CD4-positive, alpha-beta T cell (primary cell): ENCODE measurements at regions not wholly inside any gene's neighbourhood (a gene's known extent, or its start where the extent isn't known, plus 50 kb on each side); places are given as distances from the start of the nearest gene placed in this dataset.

Experiments
- ATAC-seq: fragments of 200-7000 bp; cut with Tn5 transposase; one replicate; pipeline ENCODE4 v1.10.0; 2022; ENCODE audit warnings: mild to moderate bottlenecking; ENCODE audit not compliant: poor library complexity
- CTCF ChIA-PET: fragments of 350-600 bp; sonication (Branson Sonifier 250); formaldehyde crosslinking; loops from one replicate; lab custom pipeline; 2021; ENCODE audit warnings: antibody characterized with exemption, inconsistent platforms; lab: Charles Lee
- POLR2A ChIA-PET: fragments of 350-600 bp; sonication (Branson Sonifier 250); formaldehyde crosslinking; loops from one replicate; lab custom pipeline; 2021; ENCODE audit warnings: antibody characterized with exemption, inconsistent platforms; lab: Charles Lee
- DNase-seq, 14 experiments: peaks; one replicate each; pipeline ENCODE4 v3.0.0-alpha.2; 2013 to 2020; ENCODE audit warnings: mixed read lengths in 2 of 14
- H3K27ac ChIP-seq, 2 donors: one replicate each; pipeline versions ENCODE4 v1.5.1 to v1.7.0; 2013; ENCODE audit warnings: low read length in 2 of 2, low read depth in 1 of 2, mild to moderate bottlenecking in 1 of 2
- H3K27me3 ChIP-seq, 2 experiments: 1 replicate in 1 of 2; 2 replicates in 1 of 2; pipeline versions ENCODE4 v1.6.1 to v1.7.0; 2013; ENCODE audit warnings: low read length in 2 of 2, control low read depth in 1 of 2, mild to moderate bottlenecking in 1 of 2, moderate library complexity in 1 of 2; ENCODE audit not compliant: insufficient read depth in 2 of 2, control insufficient read depth in 1 of 2
- H3K36me3 ChIP-seq: one replicate; pipeline ENCODE4 v1.6.1; 2013; ENCODE audit warnings: low read length, control low read depth; ENCODE audit not compliant: insufficient read depth
- H3K4me1 ChIP-seq: one replicate; pipeline ENCODE4 v1.6.1; 2013; ENCODE audit warnings: low read length, control low read depth; ENCODE audit not compliant: insufficient read depth
- H3K4me3 ChIP-seq: one replicate; pipeline ENCODE4 v1.5.1; 2013; ENCODE audit warnings: mild to moderate bottlenecking, low read length, moderate library complexity
- H3K9me3 ChIP-seq, 2 experiments: 1 replicate in 1 of 2; 2 replicates in 1 of 2; pipeline versions ENCODE4 v1.6.1 to v1.7.0; 2013; ENCODE audit warnings: low read length in 2 of 2, mild to moderate bottlenecking in 2 of 2, control low read depth in 1 of 2, moderate library complexity in 1 of 2; ENCODE audit not compliant: control insufficient read depth in 1 of 2, insufficient read depth in 1 of 2
- H3K27ac Mint-ChIP-seq: one replicate; pipeline ENCODE4 v1.8.0; 2020; ENCODE audit warnings: mixed read lengths
- H3K27me3 Mint-ChIP-seq: one replicate; pipeline ENCODE4 v1.8.0; 2021; ENCODE audit warnings: mixed read lengths
- H3K36me3 Mint-ChIP-seq: one replicate; pipeline ENCODE4 v1.8.0; 2021; ENCODE audit warnings: low read depth, mixed read lengths
- H3K4me1 Mint-ChIP-seq: one replicate; pipeline ENCODE4 v1.8.0; 2021; ENCODE audit warnings: low read depth, mixed read lengths
- H3K4me3 Mint-ChIP-seq: one replicate; pipeline ENCODE4 v1.8.0; 2020; ENCODE audit warnings: mild to moderate bottlenecking, mixed read lengths
- H3K9me3 Mint-ChIP-seq: one replicate; pipeline ENCODE4 v1.8.0; 2020; ENCODE audit warnings: mixed read lengths
- CTCF ChIP-seq: fragments of 200-600 bp; IDR thresholded peaks from one replicate; pipeline ENCODE4 v1.8.0; 2022; ENCODE audit warnings: antibody characterized with exemption, mild to moderate bottlenecking
- intact Hi-C, 2 experiments: fragments of 100-400 bp; cut with DNase I in 1 of 2; cut with micrococcal nuclease in 1 of 2; formaldehyde crosslinking; loops; one replicate each; pipeline versions ENCODE4 v1.15.1 to v1.9.0; 2023 to 2025; cut with DNase I, micrococcal nuclease

GRCh38 chr16:85520853-85521521, 92.1 kb upstream of the GSE1 start:
- TF ChIP-seq CTCF, result no peak
- ATAC-seq, result no peak
- Histone ChIP-seq H3K4me1 (peaks cover 3% of the 10 kb centered on the region), H3K27me3 (no peaks in the 10 kb centered on the region), H3K36me3 (no peaks in the 10 kb centered on the region), H3K9me3 (no peaks in the 10 kb centered on the region), H3K4me3 (no peak overlapping the region), H3K27ac (no peak overlapping the region)
- Mint-ChIP-seq H3K9me3 (no peaks in the 10 kb centered on the region), H3K27ac (no peak overlapping the region), H3K4me1 (no peaks in the 10 kb centered on the region), H3K27me3 (no peaks in the 10 kb centered on the region), H3K36me3 (no peaks in the 10 kb centered on the region), H3K4me3 (no peak overlapping the region)
- POLR2A ChIA-PET, result no interaction called here
- CTCF ChIA-PET, result no interaction called here
- intact Hi-C loops, result no loop called here
- DNase-seq, result no peak

GRCh38 chr16:85521552-85522307, 91.4 kb upstream of the GSE1 start:
- DNase-seq, result no peak
- ChIA-PET CTCF (no interaction called here), POLR2A (no interaction called here)
- intact Hi-C loops, result no loop called here
- no peak overlapping the region for H3K27ac Mint-ChIP-seq
- ATAC-seq, result no peak
- H3K9me3 ChIP-seq, result no peaks in the 10 kb centered on the region
- H3K4me1 ChIP-seq, result peaks cover 3% of the 10 kb centered on the region
- H3K9me3 Mint-ChIP-seq, result no peaks in the 10 kb centered on the region
- no peaks in the 10 kb centered on the region for H3K36me3 Mint-ChIP-seq
- no peak for TF ChIP-seq CTCF
- no peak overlapping the region for H3K4me3 ChIP-seq
- no peak overlapping the region for H3K27ac ChIP-seq
- no peaks in the 10 kb centered on the region for H3K4me1 Mint-ChIP-seq
- no peak overlapping the region for H3K4me3 Mint-ChIP-seq
- no peaks in the 10 kb centered on the region for H3K27me3 Mint-ChIP-seq
- no peaks in the 10 kb centered on the region for H3K36me3 ChIP-seq
- H3K27me3 ChIP-seq, result no peaks in the 10 kb centered on the region

- no peak overlapping the region for H3K4me3 Mint-ChIP-seq
- H3K9me3 ChIP-seq, result no peaks in the 10 kb centered on the region
- no peaks in the 10 kb centered on the region for H3K4me1 Mint-ChIP-seq
- no peak overlapping the region for H3K4me3 ChIP-seq
- ATAC-seq (no peak), DNase-seq (no peak)
- H3K4me1 ChIP-seq, result peaks cover 3% of the 10 kb centered on the region
- H3K27me3 Mint-ChIP-seq, result no peaks in the 10 kb centered on the region
- CTCF ChIA-PET, result no interaction called here
- H3K36me3 Mint-ChIP-seq, result no peaks in the 10 kb centered on the region
- no peaks in the 10 kb centered on the region for H3K9me3 Mint-ChIP-seq
- H3K27ac ChIP-seq, result no peak overlapping the region
- POLR2A ChIA-PET, result no interaction called here
- no peak overlapping the region for H3K27ac Mint-ChIP-seq
- intact Hi-C loops, result no loop called here
- no peaks in the 10 kb centered on the region for H3K36me3 ChIP-seq
- no peaks in the 10 kb centered on the region for H3K27me3 ChIP-seq
- no peak for TF ChIP-seq CTCF
Measured at GRCh38 chr16:85522308-85522841, 90.7 kb upstream of the GSE1 start.
